Fibroblast of the aortic adventitia (primary cell): ENCODE measurements at regions not wholly inside any gene's neighbourhood (a gene's known extent, or its start where the extent isn't known, plus 50 kb on each side); places are given as distances from the start of the nearest gene placed in this dataset.

ENCODE experiments used
- DNase-seq: peaks from one replicate; pipeline ENCODE4 v3.0.0-alpha.2; 2010; ENCODE audit warnings: low read depth
- H3K4me3 ChIP-seq: 2 replicates; pipeline ENCODE4 v1.5.1; 2011; ENCODE audit warnings: low read depth, mild to moderate bottlenecking, control low read depth, low read length, moderate library complexity
- CTCF ChIP-seq: IDR thresholded peaks from 2 replicates; pipeline ENCODE4 v1.5.1; 2011; ENCODE audit warnings: mild to moderate bottlenecking, low read length, control low read depth, inconsistent platforms; ENCODE audit not compliant: insufficient read depth

- H3K4me3 ChIP-seq: no peak overlapping the region
- DNase-seq: no peak
- TF ChIP-seq CTCF: no peak
These were observed 172.0 kb upstream of the SPOPL start for GRCh38 chr2:138329591-138329990.

GRCh38 chr2:138333121-138333520, 168.4 kb upstream of the SPOPL start:
- TF ChIP-seq CTCF: no peak
- H3K4me3 ChIP-seq: no peak overlapping the region
- no peak for DNase-seq

- no peak overlapping the region for H3K4me3 ChIP-seq
- TF ChIP-seq CTCF: no peak
- no peak for DNase-seq
These were observed 167.9 kb upstream of the SPOPL start for GRCh38 chr2:138333677-138334076.

GRCh38 chr2:138334323-138334722, 167.2 kb upstream of the SPOPL start:
- no peak for TF ChIP-seq CTCF
- DNase-seq: no peak
- no peak overlapping the region for H3K4me3 ChIP-seq

GRCh38 chr2:138335036-138335435, 166.5 kb upstream of the SPOPL start:
- H3K4me3 ChIP-seq: no peak overlapping the region
- no peak for TF ChIP-seq CTCF
- DNase-seq: peak; percentile 4

GRCh38 chr2:138336146-138336545, 165.4 kb upstream of the SPOPL start:
- DNase-seq: no peak
- H3K4me3 ChIP-seq: no peak overlapping the region
- no peak for TF ChIP-seq CTCF

GRCh38 chr2:138355244-138355643, 146.3 kb upstream of the SPOPL start:
- no peak for DNase-seq
- H3K4me3 ChIP-seq: no peak overlapping the region
- TF ChIP-seq CTCF: no peak
